ENCODE measurements at regions not wholly inside any gene's neighbourhood (a gene's known extent, or its start where the extent isn't known, plus 50 kb on each side); places are given as distances from the start of the nearest gene placed in this dataset.

DNA sequence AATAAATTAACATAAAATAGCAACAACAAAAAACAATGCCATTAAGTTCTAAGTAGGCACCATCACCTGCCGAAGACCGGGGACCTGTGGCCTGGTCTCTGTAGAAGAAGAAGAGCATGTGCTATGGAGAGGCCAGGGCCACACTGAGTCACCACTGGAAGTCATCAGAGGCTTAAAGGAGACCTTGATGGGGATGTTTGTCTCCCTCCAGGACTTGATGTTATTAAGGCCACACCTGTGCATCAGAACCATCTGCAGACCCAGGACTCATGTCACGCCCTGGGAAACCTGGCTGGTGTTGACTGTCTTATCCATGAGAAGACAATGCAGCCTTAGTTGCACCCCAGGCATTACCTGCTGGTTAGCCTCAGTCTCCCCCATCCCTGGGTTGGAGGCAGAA lies 292.3 kb downstream of the AACS start:
- H3K27ac Mint-ChIP-seq = no peak overlapping the region
- no peaks in the 10 kb centered on the region for H3K36me3 Mint-ChIP-seq
- H3K4me1 ChIP-seq (ENCODE audit: control insufficient read depth, insufficient read depth, low read length, poor library complexity, severe bottlenecking) = no peaks in the 10 kb centered on the region
- DNase-seq (no peak), ATAC-seq (ENCODE audit: low read depth in 2 of 2) (no peak)
- H3K27ac ChIP-seq (ENCODE audit: insufficient read depth, low read length, poor library complexity, severe bottlenecking) = no peak overlapping the region
- H3K4me3 Mint-ChIP-seq = no peak overlapping the region
- H3K9me3 ChIP-seq (ENCODE audit: control insufficient read depth in 2 of 2, low read length in 2 of 2) = no peaks in the 10 kb centered on the region
- H3K27me3 ChIP-seq (ENCODE audit: control insufficient read depth, insufficient read depth, low read length) = no peaks in the 10 kb centered on the region
- no peaks in the 10 kb centered on the region for H3K4me1 Mint-ChIP-seq
- peaks cover 0 to 2% (median 0%) of the 10 kb centered on the region in 7 donors for H3K9me3 Mint-ChIP-seq
- H3K27me3 Mint-ChIP-seq = no peaks in the 10 kb centered on the region
- no peak overlapping the region for H3K4me3 ChIP-seq (ENCODE audit: low read depth, low read length)
- H3K36me3 ChIP-seq (ENCODE audit: control insufficient read depth, insufficient read depth, low read length) = no peaks in the 10 kb centered on the region

DNA sequence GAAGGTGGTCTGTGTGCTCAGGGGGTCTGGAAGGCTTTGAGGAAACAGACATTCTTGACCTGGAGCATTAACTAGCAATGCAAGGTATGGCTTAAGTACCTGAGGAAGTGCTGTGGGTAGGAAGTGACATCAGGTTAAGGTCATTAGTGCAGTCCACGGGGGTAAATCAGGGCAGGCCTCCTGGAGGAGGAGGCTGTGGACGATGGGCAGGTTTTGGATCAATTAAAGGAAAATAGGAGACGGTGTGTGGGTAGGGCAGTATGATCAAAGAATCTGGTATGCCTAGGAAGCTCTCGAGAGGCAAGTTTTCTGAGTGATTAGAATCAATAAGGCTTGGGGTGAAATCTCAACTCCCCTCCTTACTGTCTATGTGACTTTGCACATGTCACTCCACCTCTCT lies 295.3 kb downstream of the AACS start:
- no peak for ATAC-seq (ENCODE audit: low read depth in 2 of 2)

DNA sequence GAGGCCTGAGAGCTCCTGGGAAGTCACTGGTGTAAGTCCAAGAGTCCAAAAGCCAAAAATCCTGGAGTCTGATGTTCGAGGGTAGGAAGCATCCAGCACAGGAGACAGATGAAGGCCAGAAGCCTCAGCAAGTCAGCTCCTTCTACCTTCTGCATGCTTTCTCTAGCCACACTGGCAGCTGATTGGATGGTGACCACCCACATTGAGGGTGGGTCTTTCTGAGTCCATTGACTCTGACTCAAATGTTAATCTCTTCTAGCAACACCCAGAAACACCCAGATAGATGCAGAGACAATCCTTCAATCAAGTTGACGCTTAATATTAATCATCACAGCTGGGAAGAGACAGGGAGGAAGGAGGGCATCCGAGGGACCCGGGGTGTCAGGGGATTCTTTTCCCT lies 305.8 kb downstream of the AACS start:
- no peaks in the 10 kb centered on the region for H3K27me3 Mint-ChIP-seq

More for the DNA sequence above, 295.3 kb downstream of the AACS start:
- no peaks in the 10 kb centered on the region for H3K36me3 Mint-ChIP-seq
- no peaks in the 10 kb centered on the region for H3K9me3 ChIP-seq (ENCODE audit: control insufficient read depth in 2 of 2, low read length in 2 of 2)
- H3K27me3 ChIP-seq (ENCODE audit: control insufficient read depth, insufficient read depth, low read length) = no peaks in the 10 kb centered on the region
- H3K36me3 ChIP-seq (ENCODE audit: control insufficient read depth, insufficient read depth, low read length) = no peaks in the 10 kb centered on the region
- H3K4me1 ChIP-seq (ENCODE audit: control insufficient read depth, insufficient read depth, low read length, poor library complexity, severe bottlenecking) = no peaks in the 10 kb centered on the region
- no peaks in the 10 kb centered on the region for H3K27me3 Mint-ChIP-seq
- no peak for DNase-seq
- no peak overlapping the region for H3K27ac ChIP-seq (ENCODE audit: insufficient read depth, low read length, poor library complexity, severe bottlenecking)
- no peak overlapping the region for H3K4me3 Mint-ChIP-seq
- no peaks in the 10 kb centered on the region for H3K9me3 Mint-ChIP-seq
- H3K4me3 ChIP-seq (ENCODE audit: low read depth, low read length) = no peak overlapping the region
- no peaks in the 10 kb centered on the region for H3K4me1 Mint-ChIP-seq
- no peak overlapping the region for H3K27ac Mint-ChIP-seq

DNA sequence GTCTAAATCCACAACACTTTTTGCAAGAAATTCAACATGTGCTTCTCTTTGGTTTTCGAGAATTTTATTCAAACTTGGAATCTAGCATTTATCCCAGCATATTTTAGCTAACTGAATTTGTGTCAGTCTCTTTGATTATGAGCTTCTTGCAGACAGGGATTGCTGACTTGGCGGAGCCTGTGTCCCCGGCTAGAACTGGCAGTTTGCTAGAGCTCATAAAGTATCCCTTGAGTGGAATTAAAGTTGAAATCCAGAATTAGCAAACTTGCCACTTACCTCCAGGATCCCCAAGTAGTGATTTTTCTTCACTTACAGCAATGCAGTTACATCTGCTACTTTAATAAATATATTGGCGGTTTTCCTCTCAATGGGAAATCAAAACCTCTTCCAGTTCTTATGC lies 306.9 kb downstream of the AACS start:
- no peak overlapping the region for H3K27ac ChIP-seq (ENCODE audit: insufficient read depth, low read length, poor library complexity, severe bottlenecking)
- Mint-ChIP-seq H3K9me3 (peaks cover 0 to 4% (median 0%) of the 10 kb centered on the region in 7 donors), H3K27me3 (no peaks in the 10 kb centered on the region), H3K27ac (no peak overlapping the region), H3K4me1 (no peaks in the 10 kb centered on the region), H3K4me3 (no peak overlapping the region), H3K36me3 (no peaks in the 10 kb centered on the region)
- H3K4me1 ChIP-seq (ENCODE audit: control insufficient read depth, insufficient read depth, low read length, poor library complexity, severe bottlenecking) = no peaks in the 10 kb centered on the region
- no peaks in the 10 kb centered on the region for H3K27me3 ChIP-seq (ENCODE audit: control insufficient read depth, insufficient read depth, low read length)
- no peak overlapping the region for H3K4me3 ChIP-seq (ENCODE audit: low read depth, low read length)
- no peaks in the 10 kb centered on the region for H3K9me3 ChIP-seq (ENCODE audit: control insufficient read depth in 2 of 2, low read length in 2 of 2)
- DNase-seq = no peak
- no peak for ATAC-seq (ENCODE audit: low read depth in 2 of 2)
- no peaks in the 10 kb centered on the region for H3K36me3 ChIP-seq (ENCODE audit: control insufficient read depth, insufficient read depth, low read length)

More for the DNA sequence above, 305.8 kb downstream of the AACS start:
- ATAC-seq (ENCODE audit: low read depth in 2 of 2) = no peak
- Mint-ChIP-seq H3K9me3 (peaks cover 0 to 4% (median 0%) of the 10 kb centered on the region in 7 donors), H3K4me3 (no peak overlapping the region), H3K36me3 (no peaks in the 10 kb centered on the region), H3K4me1 (no peaks in the 10 kb centered on the region), H3K27ac (no peak overlapping the region)
- H3K4me1 ChIP-seq (ENCODE audit: control insufficient read depth, insufficient read depth, low read length, poor library complexity, severe bottlenecking) = no peaks in the 10 kb centered on the region
- no peak overlapping the region for H3K4me3 ChIP-seq (ENCODE audit: low read depth, low read length)
- DNase-seq = no peak
- H3K27ac ChIP-seq (ENCODE audit: insufficient read depth, low read length, poor library complexity, severe bottlenecking) = no peak overlapping the region
- H3K27me3 ChIP-seq (ENCODE audit: control insufficient read depth, insufficient read depth, low read length) = no peaks in the 10 kb centered on the region
- no peaks in the 10 kb centered on the region for H3K9me3 ChIP-seq (ENCODE audit: control insufficient read depth in 2 of 2, low read length in 2 of 2)
- H3K36me3 ChIP-seq (ENCODE audit: control insufficient read depth, insufficient read depth, low read length) = no peaks in the 10 kb centered on the region

DNA sequence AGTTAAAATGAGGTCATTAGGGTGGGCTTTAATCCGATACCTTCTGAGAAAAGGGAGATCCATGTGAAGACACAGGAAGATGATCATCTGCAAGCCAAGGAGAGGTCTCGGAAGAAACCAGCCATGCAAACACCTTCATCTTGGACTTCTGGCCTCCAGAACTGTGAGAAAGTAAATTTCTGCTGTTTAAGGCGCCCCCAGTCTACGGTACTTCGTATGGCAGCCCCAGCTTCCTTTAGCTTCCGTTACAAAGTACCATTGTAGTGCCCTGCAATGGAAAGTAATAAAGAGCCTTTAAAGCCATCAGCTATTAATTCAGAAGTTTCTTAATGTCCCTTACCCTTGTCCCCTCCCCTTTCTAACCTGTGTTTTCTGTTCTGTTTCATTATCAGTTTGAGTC lies 308.1 kb downstream of the AACS start:
- DNase-seq (no peak), ATAC-seq (ENCODE audit: low read depth in 2 of 2) (no peak)
- Histone ChIP-seq H3K4me1 (ENCODE audit: control insufficient read depth, insufficient read depth, low read length, poor library complexity, severe bottlenecking) (no peaks in the 10 kb centered on the region), H3K27ac (ENCODE audit: insufficient read depth, low read length, poor library complexity, severe bottlenecking) (no peak overlapping the region), H3K27me3 (ENCODE audit: control insufficient read depth, insufficient read depth, low read length) (no peaks in the 10 kb centered on the region), H3K4me3 (ENCODE audit: low read depth, low read length) (no peak overlapping the region), H3K36me3 (ENCODE audit: control insufficient read depth, insufficient read depth, low read length) (no peaks in the 10 kb centered on the region), H3K9me3 (ENCODE audit: control insufficient read depth in 2 of 2, low read length in 2 of 2) (no peaks in the 10 kb centered on the region)
- Mint-ChIP-seq H3K27me3 (no peaks in the 10 kb centered on the region), H3K36me3 (no peaks in the 10 kb centered on the region), H3K4me3 (no peak overlapping the region), H3K4me1 (no peaks in the 10 kb centered on the region), H3K9me3 (peaks cover 0 to 4% (median 0%) of the 10 kb centered on the region in 7 donors), H3K27ac (no peak overlapping the region)

DNA sequence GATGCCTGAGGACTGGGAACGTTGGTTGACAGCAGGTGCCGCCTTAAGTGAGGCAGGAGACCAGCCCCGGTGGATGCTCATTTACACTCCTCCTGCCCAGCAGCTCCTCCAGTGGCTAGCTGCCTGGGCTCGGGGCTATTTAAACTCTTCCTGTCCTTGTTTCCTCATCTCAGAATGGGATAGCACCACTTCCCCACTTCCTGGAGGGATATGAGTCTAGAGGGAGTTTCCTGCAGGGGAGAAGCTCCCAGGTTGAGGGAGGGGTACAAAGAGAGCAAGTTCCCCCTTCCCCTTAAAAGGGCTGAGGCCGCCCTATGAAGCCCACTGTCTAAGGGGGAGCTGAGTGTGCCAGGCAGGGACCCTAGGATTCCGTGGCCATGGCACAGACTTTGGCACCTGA lies 311.2 kb downstream of the AACS start:
- Histone ChIP-seq H3K27me3 (ENCODE audit: control insufficient read depth, insufficient read depth, low read length) (no peaks in the 10 kb centered on the region), H3K4me1 (ENCODE audit: control insufficient read depth, insufficient read depth, low read length, poor library complexity, severe bottlenecking) (no peaks in the 10 kb centered on the region), H3K27ac (ENCODE audit: insufficient read depth, low read length, poor library complexity, severe bottlenecking) (no peak overlapping the region), H3K4me3 (ENCODE audit: low read depth, low read length) (no peak overlapping the region), H3K9me3 (ENCODE audit: control insufficient read depth in 2 of 2, low read length in 2 of 2) (no peaks in the 10 kb centered on the region), H3K36me3 (ENCODE audit: control insufficient read depth, insufficient read depth, low read length) (no peaks in the 10 kb centered on the region)
- Mint-ChIP-seq H3K27me3 (no peaks in the 10 kb centered on the region), H3K36me3 (no peaks in the 10 kb centered on the region), H3K9me3 (peaks cover 0 to 3% (median 0%) of the 10 kb centered on the region in 7 donors), H3K4me1 (peaks cover 0 to 2% (median 0%) of the 10 kb centered on the region in 4 donors), H3K4me3 (no peak overlapping the region), H3K27ac (no peak overlapping the region)
- ATAC-seq (ENCODE audit: low read depth in 2 of 2) (no peak), DNase-seq (no peak)

DNA sequence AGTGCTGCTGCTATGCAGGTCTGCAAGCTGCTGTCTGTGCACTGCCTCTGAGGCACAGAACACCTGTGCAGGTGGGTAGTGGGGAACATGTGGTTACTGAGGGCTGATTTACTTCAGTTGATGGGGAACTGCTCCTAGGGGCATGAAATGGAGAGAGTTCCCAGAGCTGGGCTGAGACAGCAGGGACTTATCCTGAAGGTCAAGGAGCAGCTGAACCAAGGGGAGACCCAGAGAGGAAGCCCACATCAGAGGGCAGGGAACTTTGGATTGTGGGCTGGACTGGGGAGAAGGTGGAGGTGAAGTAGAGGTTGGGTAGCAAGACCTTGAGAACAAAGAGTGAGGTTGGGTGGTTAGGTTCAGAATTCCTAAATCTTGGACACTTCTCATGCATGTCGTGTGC lies 311.9 kb downstream of the AACS start:
- no peak for DNase-seq
- Histone ChIP-seq H3K27me3 (ENCODE audit: control insufficient read depth, insufficient read depth, low read length) (no peaks in the 10 kb centered on the region), H3K4me3 (ENCODE audit: low read depth, low read length) (no peak overlapping the region), H3K9me3 (ENCODE audit: control insufficient read depth in 2 of 2, low read length in 2 of 2) (no peaks in the 10 kb centered on the region), H3K4me1 (ENCODE audit: control insufficient read depth, insufficient read depth, low read length, poor library complexity, severe bottlenecking) (no peaks in the 10 kb centered on the region), H3K36me3 (ENCODE audit: control insufficient read depth, insufficient read depth, low read length) (no peaks in the 10 kb centered on the region), H3K27ac (ENCODE audit: insufficient read depth, low read length, poor library complexity, severe bottlenecking) (no peak overlapping the region)
- no peaks in the 10 kb centered on the region for H3K27me3 Mint-ChIP-seq
- ATAC-seq (ENCODE audit: low read depth in 2 of 2) = no peak
- H3K36me3 Mint-ChIP-seq = no peaks in the 10 kb centered on the region
- H3K4me3 Mint-ChIP-seq = no peak overlapping the region
- peaks cover 0 to 2% (median 0%) of the 10 kb centered on the region in 4 donors for H3K4me1 Mint-ChIP-seq
- peaks cover 0 to 3% (median 0%) of the 10 kb centered on the region in 7 donors for H3K9me3 Mint-ChIP-seq
- H3K27ac Mint-ChIP-seq = no peak overlapping the region

DNA sequence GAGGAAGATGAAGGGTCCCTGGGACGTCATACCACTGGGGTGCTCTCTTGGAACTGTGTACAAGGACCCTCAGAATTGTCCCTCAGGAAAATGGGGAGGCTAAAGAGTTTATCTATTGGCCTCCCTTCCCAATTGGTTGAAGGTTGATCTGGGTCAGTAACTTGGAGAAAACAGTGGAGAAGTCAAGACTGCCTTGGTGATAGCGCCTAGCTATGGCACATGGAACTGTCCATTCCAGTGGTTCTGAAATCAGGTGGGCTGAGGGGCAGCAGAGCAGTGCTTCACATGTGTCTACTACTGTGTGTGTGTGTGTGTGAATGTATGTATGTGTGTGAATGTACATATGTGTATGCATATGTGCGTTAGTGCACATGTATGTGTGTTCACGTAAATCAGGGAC lies 316.1 kb downstream of the AACS start:
- Mint-ChIP-seq H3K4me3 (no peak overlapping the region), H3K4me1 (peaks cover 0 to 2% (median 0%) of the 10 kb centered on the region in 4 donors)

More for the DNA sequence above, 316.1 kb downstream of the AACS start:
- Histone ChIP-seq H3K27ac (ENCODE audit: insufficient read depth, low read length, poor library complexity, severe bottlenecking) (no peak overlapping the region), H3K4me1 (ENCODE audit: control insufficient read depth, insufficient read depth, low read length, poor library complexity, severe bottlenecking) (no peaks in the 10 kb centered on the region), H3K4me3 (ENCODE audit: low read depth, low read length) (no peak overlapping the region), H3K36me3 (ENCODE audit: control insufficient read depth, insufficient read depth, low read length) (no peaks in the 10 kb centered on the region), H3K27me3 (ENCODE audit: control insufficient read depth, insufficient read depth, low read length) (peaks cover 2% of the 10 kb centered on the region), H3K9me3 (ENCODE audit: control insufficient read depth in 2 of 2, low read length in 2 of 2) (no peaks in the 10 kb centered on the region)
- Mint-ChIP-seq H3K36me3 (no peaks in the 10 kb centered on the region), H3K27me3 (no peaks in the 10 kb centered on the region), H3K27ac (no peak overlapping the region), H3K9me3 (peaks cover 0 to 3% (median 0%) of the 10 kb centered on the region in 7 donors)
- no peak for DNase-seq
- no peak for ATAC-seq (ENCODE audit: low read depth in 2 of 2)
